GM18873 (cell line): ENCODE measurements at regions not wholly inside any gene's neighbourhood (a gene's known extent, or its start where the extent isn't known, plus 50 kb on each side); places are given as distances from the start of the nearest gene placed in this dataset.
"Not testable (repeated sequence)": the region's sequence is repeated elsewhere in the genome, so short reads cannot be mapped to it uniquely, and the experiment has no call there.

Experiments
- ATAC-seq: cut with Tn5 transposase; IDR thresholded peaks from one replicate; pipeline ENCODE4 v1.9.1; 2021; ENCODE audit warnings: mild to moderate bottlenecking, moderate library complexity, moderate number of reproducible peaks; ENCODE audit not compliant: unreplicated experiment, low FRiP score

GRCh38 chr12:131245564-131246355 lies 292.1 kb downstream of the ADGRD1 start:
- ATAC-seq, result no peak

GRCh38 chr12:131247026-131247725 lies 293.5 kb downstream of the ADGRD1 start:
- not testable (repeated sequence) for ATAC-seq

GRCh38 chr12:131247875-131248274 lies 294.2 kb downstream of the ADGRD1 start:
- ATAC-seq, result not testable (repeated sequence)

GRCh38 chr12:131249246-131250027 lies 295.7 kb downstream of the ADGRD1 start:
- ATAC-seq, result no peak

GRCh38 chr12:131250028-131250950 lies 296.6 kb downstream of the ADGRD1 start:
- ATAC-seq, result no peak

GRCh38 chr12:131250951-131251315 lies 297.2 kb downstream of the ADGRD1 start:
- no peak for ATAC-seq

- ATAC-seq, result no peak
These were observed 297.8 kb downstream of the ADGRD1 start for GRCh38 chr12:131251336-131252101.

GRCh38 chr12:131253376-131254026 lies 299.8 kb downstream of the ADGRD1 start:
- no peak for ATAC-seq

- no peak for ATAC-seq
These were observed 300.7 kb downstream of the ADGRD1 start for GRCh38 chr12:131254374-131254773.

- ATAC-seq, result no peak
These were observed 304.7 kb downstream of the ADGRD1 start for GRCh38 chr12:131258398-131258797.

GRCh38 chr12:131260251-131260905 lies 306.7 kb downstream of the ADGRD1 start:
- no peak for ATAC-seq

GRCh38 chr12:131260954-131261353 lies 307.2 kb downstream of the ADGRD1 start:
- ATAC-seq, result no peak

- no peak for ATAC-seq
These were observed 308.2 kb downstream of the ADGRD1 start for GRCh38 chr12:131261906-131262305.

GRCh38 chr12:131263626-131264025 lies 309.9 kb downstream of the ADGRD1 start:
- no peak for ATAC-seq

GRCh38 chr12:131264635-131265034 lies 310.9 kb downstream of the ADGRD1 start:
- ATAC-seq, result no peak

GRCh38 chr12:131266591-131267467 lies 313.1 kb downstream of the ADGRD1 start:
- no peak for ATAC-seq

- no peak for ATAC-seq
These were observed 313.9 kb downstream of the ADGRD1 start for GRCh38 chr12:131267576-131267975.
